Natural killer cell (primary cell): ENCODE measurements at regions not wholly inside any gene's neighbourhood (a gene's known extent, or its start where the extent isn't known, plus 50 kb on each side); places are given as distances from the start of the nearest gene placed in this dataset.
"Not testable (repeated sequence)": the region's sequence is repeated elsewhere in the genome, so short reads cannot be mapped to it uniquely, and the experiment has no call there.

Source experiments
- ATAC-seq, 3 donors: fragments of 150-1000 bp in 2 of 3; fragments of 200-7000 bp in 1 of 3; cut with Tn5 transposase; 1 replicate in 1 of 3; 2 replicates in 2 of 3; pipeline ENCODE4 v1.10.0; 2021; ENCODE audit warnings: mild to moderate bottlenecking in 2 of 3, moderate library complexity in 2 of 3
- DNase-seq, 2 donors: peaks; one replicate each; pipeline versions ENCODE4 v3.0.0 to v3.0.0-alpha.2; 2013 to 2021; ENCODE audit warnings: mixed read lengths in 1 of 2
- H3K27ac ChIP-seq: one replicate; pipeline ENCODE4 v1.5.1; 2013; ENCODE audit warnings: mild to moderate bottlenecking, low read length
- H3K27me3 ChIP-seq: one replicate; pipeline ENCODE4 v1.6.1; 2013; ENCODE audit warnings: low read length; ENCODE audit not compliant: control insufficient read depth, insufficient read depth
- H3K36me3 ChIP-seq: one replicate; pipeline ENCODE4 v1.6.1; 2013; ENCODE audit warnings: low read length; ENCODE audit not compliant: control insufficient read depth, insufficient read depth
- H3K4me1 ChIP-seq: one replicate; pipeline ENCODE4 v1.6.1; 2013; ENCODE audit warnings: low read length; ENCODE audit not compliant: control insufficient read depth, insufficient read depth
- H3K4me3 ChIP-seq: one replicate; pipeline ENCODE4 v1.5.1; 2013; ENCODE audit warnings: low read length
- H3K9me3 ChIP-seq: one replicate; pipeline ENCODE4 v1.6.1; 2013; ENCODE audit warnings: low read length; ENCODE audit not compliant: control insufficient read depth, insufficient read depth
- H3K27ac Mint-ChIP-seq, 2 donors: one replicate each; pipeline ENCODE4 v1.8.0; 2022; ENCODE audit warnings: mild to moderate bottlenecking in 2 of 2, mixed read lengths in 2 of 2, moderate library complexity in 1 of 2
- H3K27me3 Mint-ChIP-seq, 2 donors: one replicate each; pipeline ENCODE4 v1.8.0; 2022; ENCODE audit warnings: low read depth in 2 of 2, mixed read lengths in 2 of 2
- H3K36me3 Mint-ChIP-seq: one replicate; pipeline ENCODE4 v1.8.0; 2022; ENCODE audit warnings: mixed read lengths
- H3K4me1 Mint-ChIP-seq, 2 donors: one replicate each; pipeline ENCODE4 v1.8.0; 2022; ENCODE audit warnings: mixed read lengths in 2 of 2
- H3K4me3 Mint-ChIP-seq: one replicate; pipeline ENCODE4 v1.8.0; 2022; ENCODE audit warnings: mild to moderate bottlenecking, moderate library complexity, mixed read lengths
- H3K9me3 Mint-ChIP-seq, 2 donors: one replicate each; pipeline ENCODE4 v1.8.0; 2022; ENCODE audit warnings: mixed read lengths in 2 of 2
- WGBS: methylation state at CpG from one replicate; pipeline ENCODE4 v1.1.7; 2013; ENCODE audit warnings: missing lambda C conversion rate; ENCODE audit not compliant: insufficient coverage; 5-methylcytosine and 5-hydroxymethylcytosine counted together
- intact Hi-C: fragments of 100-400 bp; cut with micrococcal nuclease; formaldehyde crosslinking; loops from one replicate; pipeline ENCODE4 v1.14.2; 2022
- TF ChIP-seq, protein P1 (sequence below): fragments of 200-600 bp; IDR thresholded peaks from one replicate; pipeline ENCODE4 v1.8.0; 2022; ENCODE audit warnings: antibody characterized with exemption

GRCh38 chr1:201640624-201641023 lies 101.7 kb downstream of the NAV1 start:
- ATAC-seq: no peak
- Mint-ChIP-seq H3K4me3 (no peak overlapping the region), H3K9me3 (peaks cover 0 to 2% of the 10 kb centered on the region in 2 donors), H3K36me3 (no peaks in the 10 kb centered on the region), H3K27me3 (peaks cover 0 to 3% of the 10 kb centered on the region in 2 donors), H3K27ac (no peak overlapping the region), H3K4me1 (no peaks in the 10 kb centered on the region)
- H3K27ac ChIP-seq: no peak overlapping the region
- 90% methylated on average over 5 of the region's 6 CpGs for WGBS
- TF ChIP-seq, protein P1, sequence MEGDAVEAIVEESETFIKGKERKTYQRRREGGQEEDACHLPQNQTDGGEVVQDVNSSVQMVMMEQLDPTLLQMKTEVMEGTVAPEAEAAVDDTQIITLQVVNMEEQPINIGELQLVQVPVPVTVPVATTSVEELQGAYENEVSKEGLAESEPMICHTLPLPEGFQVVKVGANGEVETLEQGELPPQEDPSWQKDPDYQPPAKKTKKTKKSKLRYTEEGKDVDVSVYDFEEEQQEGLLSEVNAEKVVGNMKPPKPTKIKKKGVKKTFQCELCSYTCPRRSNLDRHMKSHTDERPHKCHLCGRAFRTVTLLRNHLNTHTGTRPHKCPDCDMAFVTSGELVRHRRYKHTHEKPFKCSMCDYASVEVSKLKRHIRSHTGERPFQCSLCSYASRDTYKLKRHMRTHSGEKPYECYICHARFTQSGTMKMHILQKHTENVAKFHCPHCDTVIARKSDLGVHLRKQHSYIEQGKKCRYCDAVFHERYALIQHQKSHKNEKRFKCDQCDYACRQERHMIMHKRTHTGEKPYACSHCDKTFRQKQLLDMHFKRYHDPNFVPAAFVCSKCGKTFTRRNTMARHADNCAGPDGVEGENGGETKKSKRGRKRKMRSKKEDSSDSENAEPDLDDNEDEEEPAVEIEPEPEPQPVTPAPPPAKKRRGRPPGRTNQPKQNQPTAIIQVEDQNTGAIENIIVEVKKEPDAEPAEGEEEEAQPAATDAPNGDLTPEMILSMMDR: no peak
- H3K4me1 ChIP-seq: no peaks in the 10 kb centered on the region
- intact Hi-C loops: no loop called here
- H3K4me3 ChIP-seq: no peak overlapping the region
- no peaks in the 10 kb centered on the region for H3K27me3 ChIP-seq
- H3K36me3 ChIP-seq: no peaks in the 10 kb centered on the region
- no peak for DNase-seq
- H3K9me3 ChIP-seq: no peaks in the 10 kb centered on the region

GRCh38 chr1:201641524-201642253 lies 102.8 kb downstream of the NAV1 start:
- ATAC-seq (no peak), DNase-seq (no peak)
- H3K27ac Mint-ChIP-seq: no peak overlapping the region
- H3K4me1 Mint-ChIP-seq: no peaks in the 10 kb centered on the region
- Histone ChIP-seq H3K27me3 (no peaks in the 10 kb centered on the region), H3K4me3 (no peak overlapping the region), H3K36me3 (no peaks in the 10 kb centered on the region), H3K4me1 (no peaks in the 10 kb centered on the region), H3K27ac (no peak overlapping the region), H3K9me3 (no peaks in the 10 kb centered on the region)
- H3K9me3 Mint-ChIP-seq: peaks cover 0 to 2% of the 10 kb centered on the region in 2 donors
- H3K4me3 Mint-ChIP-seq: no peak overlapping the region
- WGBS: 81% methylated on average over 3 of the region's 4 CpGs
- no peaks in the 10 kb centered on the region for H3K36me3 Mint-ChIP-seq
- TF ChIP-seq, protein P1: no peak
- H3K27me3 Mint-ChIP-seq: peaks cover 10% of the 10 kb centered on the region in 2 donors
- intact Hi-C loops: no loop called here

DNA sequence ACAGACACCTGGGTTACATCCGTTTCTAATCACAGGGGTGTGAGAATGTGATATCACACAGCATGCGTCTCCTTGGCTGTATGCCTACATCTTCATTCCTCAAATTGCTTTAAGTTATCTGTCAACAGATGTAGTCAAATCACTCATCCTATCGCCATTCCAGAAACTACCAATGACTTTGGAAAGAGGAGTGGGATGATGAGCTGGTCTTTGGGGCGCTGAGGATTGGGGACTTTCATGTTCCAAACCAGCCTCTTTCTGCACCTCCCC lies 104.8 kb downstream of the NAV1 start:
- no peak for ATAC-seq
- TF ChIP-seq, protein P1: no peak
- Histone ChIP-seq H3K9me3 (no peaks in the 10 kb centered on the region), H3K4me1 (no peaks in the 10 kb centered on the region), H3K4me3 (no peak overlapping the region), H3K27me3 (no peaks in the 10 kb centered on the region), H3K27ac (no peak overlapping the region), H3K36me3 (no peaks in the 10 kb centered on the region)
- Mint-ChIP-seq H3K36me3 (no peaks in the 10 kb centered on the region), H3K4me1 (no peaks in the 10 kb centered on the region), H3K27ac (no peak overlapping the region), H3K9me3 (peaks cover 0 to 2% of the 10 kb centered on the region in 2 donors), H3K4me3 (no peak overlapping the region), H3K27me3 (peaks cover 17 to 20% of the 10 kb centered on the region in 2 donors)
- intact Hi-C loops: no loop called here
- DNase-seq: no peak
- 90% methylated on average over 1 of the region's 4 CpGs for WGBS

DNA sequence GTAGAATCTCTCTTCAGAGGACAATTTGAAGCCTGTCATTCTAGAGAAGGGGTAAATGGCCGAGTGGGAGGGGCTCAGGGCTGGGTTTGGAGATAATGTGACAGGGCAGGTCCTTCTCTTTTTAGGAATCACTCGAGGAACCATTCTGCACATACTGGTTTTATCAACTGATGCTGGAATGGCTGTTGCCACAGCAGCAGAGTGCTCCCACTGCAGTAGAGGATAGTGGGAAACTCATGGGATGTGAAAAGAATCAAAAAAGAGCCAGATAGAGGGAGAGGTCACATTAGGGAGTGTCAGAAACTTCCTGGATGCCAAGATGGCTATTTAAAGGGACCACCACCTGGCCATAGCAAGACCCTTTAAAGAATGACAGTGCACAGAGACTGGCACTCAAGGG lies 105.3 kb downstream of the NAV1 start:
- ATAC-seq (no peak), DNase-seq (no peak)
- H3K27me3 ChIP-seq: no peaks in the 10 kb centered on the region
- no peaks in the 10 kb centered on the region for H3K4me1 ChIP-seq
- no peaks in the 10 kb centered on the region for H3K36me3 ChIP-seq
- H3K9me3 ChIP-seq: no peaks in the 10 kb centered on the region
- H3K27me3 Mint-ChIP-seq: peaks cover 17 to 20% of the 10 kb centered on the region in 2 donors
- H3K27ac Mint-ChIP-seq: no peak overlapping the region
- 77% methylated on average over 2 of the region's 2 CpGs for WGBS
- H3K4me3 Mint-ChIP-seq: no peak overlapping the region
- no peak overlapping the region for H3K4me3 ChIP-seq
- no peaks in the 10 kb centered on the region for H3K36me3 Mint-ChIP-seq
- intact Hi-C loops: no loop called here
- TF ChIP-seq, protein P1: no peak
- H3K4me1 Mint-ChIP-seq: no peaks in the 10 kb centered on the region
- peaks cover 0 to 2% of the 10 kb centered on the region in 2 donors for H3K9me3 Mint-ChIP-seq
- no peak overlapping the region for H3K27ac ChIP-seq

DNA sequence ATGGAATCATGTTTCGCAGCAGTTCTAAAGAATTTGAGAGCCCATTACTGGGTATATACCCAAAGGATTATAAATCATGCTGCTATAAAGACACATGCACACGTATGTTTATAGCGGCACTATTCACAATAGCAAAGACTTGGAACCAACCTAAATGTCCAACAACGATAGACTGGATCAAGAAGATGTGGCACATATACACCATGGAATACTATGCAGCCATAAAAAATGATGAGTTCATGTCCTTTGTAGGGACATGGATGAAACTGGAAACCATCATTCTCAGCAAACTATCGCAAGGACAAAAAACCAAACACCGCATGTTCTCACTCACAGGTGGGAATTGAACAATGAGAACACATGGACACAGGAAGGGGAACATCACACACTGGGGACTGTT lies 106.1 kb downstream of the NAV1 start:
- peaks cover 17 to 20% of the 10 kb centered on the region in 2 donors for H3K27me3 Mint-ChIP-seq
- H3K4me3 ChIP-seq, intact Hi-C loops, H3K4me1 Mint-ChIP-seq, H3K27ac ChIP-seq, H3K4me1 ChIP-seq, H3K27ac Mint-ChIP-seq, H3K27me3 ChIP-seq, H3K9me3 ChIP-seq, H3K9me3 Mint-ChIP-seq, H3K36me3 Mint-ChIP-seq, DNase-seq, H3K4me3 Mint-ChIP-seq, ATAC-seq, H3K36me3 ChIP-seq: not testable (repeated sequence)
- 100% methylated on average over 1 of the region's 6 CpGs for WGBS
